PC-9 (cell line): ENCODE measurements at regions not wholly inside any gene's neighbourhood (a gene's known extent, or its start where the extent isn't known, plus 50 kb on each side); places are given as distances from the start of the nearest gene placed in this dataset.

Experiments
- BruUV-seq: library from RNA; stranded (reverse); fragments of 400-500 nt; replicated peaks from 2 replicates; lab custom pipeline; 2021; lab: Mats Ljungman, UMichigan
- CTCF ChIA-PET: fragments of 300-600 bp; sonication (Branson Sonifier 250); formaldehyde crosslinking; loops from one replicate; lab custom pipeline; 2022; ENCODE audit warnings: antibody characterized with exemption; lab: Charles Lee
- POLR2A ChIA-PET: fragments of 300-600 bp; sonication (Branson Sonifier 250); formaldehyde crosslinking; loops from one replicate; lab custom pipeline; 2022; ENCODE audit warnings: antibody characterized with exemption; ENCODE audit not compliant: unreplicated experiment; lab: Charles Lee
- DNase-seq, 2 experiments: peaks; one replicate each; pipeline versions ENCODE4 v3.0.0 to v3.0.0-alpha.2; 2015 to 2022; ENCODE audit warnings: mixed read lengths in 1 of 2
- H2AFZ ChIP-seq: fragments of 200-600 bp; sonication (generic); 2 replicates; pipeline ENCODE4 v1.8.1; 2017; ENCODE audit warnings: antibody characterized with exemption
- H3F3A ChIP-seq: fragments of 200-600 bp; sonication (generic); 2 replicates; pipeline ENCODE4 v1.8.1; 2017; ENCODE audit warnings: antibody characterized with exemption, mild to moderate bottlenecking, low read depth; ENCODE audit not compliant: insufficient read depth
- H3K27ac ChIP-seq: fragments of 200-600 bp; sonication (generic); 2 replicates; pipeline ENCODE4 v1.6.1; 2016; ENCODE audit warnings: mixed run types
- H3K27me3 ChIP-seq: fragments of 200-600 bp; sonication (generic); 2 replicates; pipeline ENCODE4 v1.6.1; 2016; ENCODE audit warnings: low read depth, mixed run types; ENCODE audit not compliant: insufficient read depth
- H3K36me3 ChIP-seq: fragments of 200-600 bp; sonication (generic); 2 replicates; pipeline ENCODE4 v1.6.1; 2016; ENCODE audit warnings: low read depth, mixed run types
- H3K4me1 ChIP-seq: fragments of 200-600 bp; sonication (generic); replicated peaks from 2 replicates; pipeline ENCODE4 v1.6.1; 2016; ENCODE audit warnings: mixed run types; ENCODE audit not compliant: insufficient read depth
- H3K4me2 ChIP-seq: fragments of 200-600 bp; sonication (generic); 2 replicates; pipeline ENCODE4 v1.6.1; 2017; ENCODE audit warnings: mixed run types
- H3K4me3 ChIP-seq: fragments of 200-600 bp; sonication (generic); 2 replicates; pipeline ENCODE4 v1.6.1; 2016; ENCODE audit warnings: mixed run types
- H3K79me2 ChIP-seq: fragments of 200-600 bp; sonication (generic); 2 replicates; pipeline ENCODE4 v1.6.1; 2017; ENCODE audit warnings: low read depth, mixed run types
- H3K9me2 ChIP-seq: fragments of 200-600 bp; sonication (generic); 2 replicates; pipeline ENCODE4 v1.8.1; 2017; ENCODE audit warnings: mild to moderate bottlenecking; ENCODE audit not compliant: insufficient read depth
- H3K9me3 ChIP-seq: fragments of 200-600 bp; sonication (generic); 2 replicates; pipeline ENCODE4 v1.8.1; 2016; ENCODE audit warnings: low read depth; ENCODE audit not compliant: insufficient read depth
- H4K20me1 ChIP-seq: fragments of 200-600 bp; sonication (generic); 2 replicates; pipeline ENCODE4 v1.8.1; 2017; ENCODE audit not compliant: insufficient read depth
- CTCF ChIP-seq: fragments of 200-600 bp; sonication (generic); conservative IDR thresholded peaks from 2 replicates; pipeline ENCODE4 v1.6.1; 2017; ENCODE audit warnings: mixed run types, antibody characterized with exemption, mild to moderate bottlenecking, moderate library complexity
- EZH2 ChIP-seq: fragments of 200-600 bp; sonication (generic); IDR thresholded peaks from 2 replicates; pipeline ENCODE4 v1.8.0; 2017; ENCODE audit warnings: antibody characterized with exemption, low read depth
- intact Hi-C: fragments of 100-400 bp; cut with micrococcal nuclease; formaldehyde crosslinking; loops from one replicate; pipeline ENCODE4 v1.10.0; 2022; ENCODE audit not compliant: unreplicated experiment

DNA sequence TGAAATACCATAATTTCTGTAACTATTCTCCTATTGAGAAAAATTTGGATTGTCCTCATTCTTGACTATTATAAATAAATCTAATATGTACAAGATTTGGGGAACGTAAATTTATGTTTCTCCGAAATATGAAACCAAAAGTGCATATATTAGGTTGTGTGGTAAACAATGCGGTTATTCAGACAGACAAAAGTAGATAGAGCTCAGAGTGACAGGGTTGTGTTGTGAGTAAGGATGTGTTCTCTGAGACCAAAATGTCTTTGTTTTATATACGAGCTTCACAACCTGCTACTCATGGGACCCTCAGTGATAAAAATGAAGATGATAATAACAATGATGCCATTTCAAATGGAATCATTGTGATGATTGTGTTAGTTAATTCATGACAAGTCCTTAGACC, 796.3 kb upstream of the SLC10A2 start:
- BruUV-seq, result no TSS peak
- no peaks in the 10 kb centered on the region for H4K20me1 ChIP-seq
- intact Hi-C loops, result no loop called here
- no peaks in the 10 kb centered on the region for H3K36me3 ChIP-seq
- no peaks in the 10 kb centered on the region for H3K9me3 ChIP-seq
- no peak for TF ChIP-seq EZH2
- TF ChIP-seq CTCF, result no peak
- H3K27me3 ChIP-seq, result no peaks in the 10 kb centered on the region
- CTCF ChIA-PET, result no interaction called here
- H2AFZ ChIP-seq, result no peak overlapping the region
- POLR2A ChIA-PET, result no interaction called here
- H3F3A ChIP-seq, result no peaks in the 10 kb centered on the region
- no peak overlapping the region for H3K4me2 ChIP-seq
- peaks cover 5% of the 10 kb centered on the region for H3K9me2 ChIP-seq
- H3K79me2 ChIP-seq, result no peaks in the 10 kb centered on the region
- no peak overlapping the region for H3K27ac ChIP-seq
- no peaks in the 10 kb centered on the region for H3K4me1 ChIP-seq
- DNase-seq, result no peak
- H3K4me3 ChIP-seq, result no peak overlapping the region

DNA sequence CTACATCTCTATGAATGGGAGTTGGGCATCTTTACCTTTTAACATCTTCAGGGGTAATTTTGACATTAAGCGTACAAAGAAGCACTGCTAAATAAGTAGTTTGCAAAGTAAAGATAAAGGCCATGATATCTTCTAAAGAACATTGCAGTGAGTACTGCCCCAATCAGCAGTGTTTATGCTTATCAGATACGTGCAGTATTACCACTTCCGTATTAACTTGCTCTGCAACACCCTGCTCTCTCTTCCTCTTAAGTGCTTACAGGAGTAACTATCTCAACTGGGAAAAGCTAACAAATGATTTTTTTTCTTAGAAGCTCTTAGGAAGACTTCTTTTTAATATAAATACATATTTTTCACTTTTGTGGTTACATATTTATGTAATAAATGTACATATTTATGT, 793.7 kb upstream of the SLC10A2 start:
- Histone ChIP-seq H3K4me2 (no peak overlapping the region), H3K79me2 (no peaks in the 10 kb centered on the region), H3K4me3 (no peak overlapping the region), H3K9me3 (no peaks in the 10 kb centered on the region), H3K4me1 (no peaks in the 10 kb centered on the region), H2AFZ (peak overlapping the region; percentile 49; the same call in 1 of the 2 replicates), H3K27ac (no peak overlapping the region), H3K9me2 (peaks cover 5% of the 10 kb centered on the region), H3K27me3 (no peaks in the 10 kb centered on the region), H4K20me1 (no peaks in the 10 kb centered on the region), H3F3A (no peaks in the 10 kb centered on the region), H3K36me3 (no peaks in the 10 kb centered on the region)
- intact Hi-C loops, result no loop called here
- no TSS peak for BruUV-seq
- ChIA-PET POLR2A (interaction anchor here (0.5 kb wide), 1 partner anchor 28 kb away, joined by 5 read pairs; no protein-coding TSS in a partner anchor), CTCF (no interaction called here)
- no peak for DNase-seq
- TF ChIP-seq EZH2 (no peak), CTCF (no peak)

GRCh38 chr13:103852036-103852435, 785.8 kb upstream of the SLC10A2 start:
- no peaks in the 10 kb centered on the region for H3K4me1 ChIP-seq
- H3K4me2 ChIP-seq, result no peak overlapping the region
- no peaks in the 10 kb centered on the region for H4K20me1 ChIP-seq
- H3K9me2 ChIP-seq, result no peaks in the 10 kb centered on the region
- no peak overlapping the region for H3K4me3 ChIP-seq
- BruUV-seq, result no TSS peak
- H3K9me3 ChIP-seq, result no peaks in the 10 kb centered on the region
- POLR2A ChIA-PET, result no interaction called here
- no peak for DNase-seq
- H3K36me3 ChIP-seq, result no peaks in the 10 kb centered on the region
- CTCF ChIA-PET, result no interaction called here
- H2AFZ ChIP-seq, result no peak overlapping the region
- no peaks in the 10 kb centered on the region for H3K79me2 ChIP-seq
- H3F3A ChIP-seq, result no peaks in the 10 kb centered on the region
- H3K27me3 ChIP-seq, result no peaks in the 10 kb centered on the region
- TF ChIP-seq CTCF (no peak), EZH2 (no peak)
- intact Hi-C loops, result no loop called here
- no peak overlapping the region for H3K27ac ChIP-seq
